ENCODE measurements at regions not wholly inside any gene's neighbourhood (a gene's known extent, or its start where the extent isn't known, plus 50 kb on each side); places are given as distances from the start of the nearest gene placed in this dataset.

DNA sequence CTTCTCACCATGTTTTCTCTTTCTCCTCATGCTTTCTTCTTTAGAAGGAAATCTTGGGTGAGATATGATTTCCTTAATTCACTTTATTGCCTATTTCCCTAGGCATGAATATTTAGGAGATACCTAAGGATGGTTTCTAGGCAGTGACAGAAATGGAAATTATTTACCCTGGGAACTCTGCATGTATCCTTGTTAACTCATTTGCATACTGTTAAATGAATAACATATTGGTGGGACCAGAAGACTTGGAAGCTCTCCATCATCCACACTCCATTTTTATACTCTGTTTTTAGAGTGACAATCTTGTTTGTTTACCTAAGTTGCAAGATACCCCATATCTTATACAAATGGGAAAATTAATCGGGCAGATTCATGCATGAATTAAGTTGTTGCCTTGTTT lies 285.7 kb downstream of the RNF144B start:
- no peak overlapping the region for H3K4me3 Mint-ChIP-seq
- ATAC-seq (no peak), DNase-seq (no peak)
- H3K4me1 Mint-ChIP-seq (ENCODE audit: low read depth), result no peaks in the 10 kb centered on the region
- H3K27me3 Mint-ChIP-seq (ENCODE audit: low read depth), result no peaks in the 10 kb centered on the region
- no peaks in the 10 kb centered on the region for H3K36me3 Mint-ChIP-seq (ENCODE audit: insufficient read depth)
- H3K9me3 Mint-ChIP-seq, result no peaks in the 10 kb centered on the region

DNA sequence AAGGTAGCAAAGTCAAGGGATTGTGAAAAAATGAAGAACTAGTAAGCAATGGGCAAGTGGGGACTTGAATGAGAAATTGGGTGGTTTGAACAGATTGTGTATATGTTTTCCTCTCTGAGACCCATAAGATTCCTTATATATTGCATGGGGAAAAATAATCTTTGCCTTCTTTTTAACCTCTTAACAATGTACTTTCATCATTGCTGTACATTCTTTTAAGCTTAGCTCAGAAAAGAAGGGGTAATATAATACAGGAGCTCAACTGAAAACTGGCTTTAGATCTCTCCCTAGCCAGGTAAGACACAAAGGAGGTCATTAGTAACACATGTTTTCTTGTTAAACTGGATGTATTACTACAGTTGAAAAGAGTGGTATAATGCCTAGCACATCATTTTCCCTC lies 287.2 kb downstream of the RNF144B start:
- no peak overlapping the region for H3K4me3 Mint-ChIP-seq
- H3K27me3 Mint-ChIP-seq (ENCODE audit: low read depth), result no peaks in the 10 kb centered on the region
- H3K9me3 Mint-ChIP-seq, result no peaks in the 10 kb centered on the region
- ATAC-seq (no peak), DNase-seq (no peak)
- no peaks in the 10 kb centered on the region for H3K36me3 Mint-ChIP-seq (ENCODE audit: insufficient read depth)
- H3K4me1 Mint-ChIP-seq (ENCODE audit: low read depth), result no peaks in the 10 kb centered on the region

DNA sequence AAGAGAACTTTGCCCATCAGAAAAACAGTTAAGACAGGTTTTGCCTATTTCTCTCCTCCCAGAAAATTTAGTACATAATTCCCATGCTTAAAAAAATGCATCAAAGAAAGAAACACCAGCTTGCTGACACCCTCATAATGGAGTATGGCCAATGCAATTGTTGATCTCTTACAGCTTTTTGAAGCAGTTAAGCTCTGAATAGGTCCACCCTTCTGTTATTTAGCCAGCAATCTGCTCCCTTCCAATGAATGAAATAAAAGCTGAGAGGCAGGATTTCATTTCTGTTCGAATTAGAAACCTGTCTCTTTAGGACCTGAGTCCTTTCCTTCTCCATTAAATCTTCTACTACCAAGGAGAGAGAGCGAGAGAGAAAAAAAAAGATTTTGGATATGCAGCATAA lies 288.7 kb downstream of the RNF144B start:
- Mint-ChIP-seq H3K27me3 (ENCODE audit: low read depth) (no peaks in the 10 kb centered on the region), H3K36me3 (ENCODE audit: insufficient read depth) (no peaks in the 10 kb centered on the region), H3K4me1 (ENCODE audit: low read depth) (no peaks in the 10 kb centered on the region), H3K9me3 (no peaks in the 10 kb centered on the region), H3K4me3 (no peak overlapping the region)
- ATAC-seq (no peak), DNase-seq (no peak)

DNA sequence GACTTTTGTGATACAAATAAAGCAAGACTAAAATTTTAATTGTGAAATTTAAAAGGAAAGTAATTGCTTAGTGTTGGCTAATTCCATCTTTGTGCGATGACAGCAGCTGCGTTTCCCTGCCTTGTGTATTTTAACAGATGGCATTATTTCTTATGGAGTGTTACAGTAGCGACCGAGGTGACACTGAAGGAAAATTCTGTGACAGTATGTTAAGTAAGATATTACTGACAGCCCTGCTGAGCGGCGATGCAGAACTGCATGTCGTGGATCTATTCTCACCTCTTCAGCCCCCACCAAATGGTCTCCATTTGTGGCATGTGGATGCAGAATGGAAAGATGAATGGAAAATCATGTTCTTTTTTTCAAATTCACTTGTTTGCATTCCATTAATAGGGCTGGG lies 289.4 kb downstream of the RNF144B start:
- H3K4me1 Mint-ChIP-seq (ENCODE audit: low read depth), result no peaks in the 10 kb centered on the region
- no peak for ATAC-seq
- DNase-seq, result no peak
- no peaks in the 10 kb centered on the region for H3K9me3 Mint-ChIP-seq
- no peaks in the 10 kb centered on the region for H3K36me3 Mint-ChIP-seq (ENCODE audit: insufficient read depth)
- no peaks in the 10 kb centered on the region for H3K27me3 Mint-ChIP-seq (ENCODE audit: low read depth)
- H3K4me3 Mint-ChIP-seq, result no peak overlapping the region

DNA sequence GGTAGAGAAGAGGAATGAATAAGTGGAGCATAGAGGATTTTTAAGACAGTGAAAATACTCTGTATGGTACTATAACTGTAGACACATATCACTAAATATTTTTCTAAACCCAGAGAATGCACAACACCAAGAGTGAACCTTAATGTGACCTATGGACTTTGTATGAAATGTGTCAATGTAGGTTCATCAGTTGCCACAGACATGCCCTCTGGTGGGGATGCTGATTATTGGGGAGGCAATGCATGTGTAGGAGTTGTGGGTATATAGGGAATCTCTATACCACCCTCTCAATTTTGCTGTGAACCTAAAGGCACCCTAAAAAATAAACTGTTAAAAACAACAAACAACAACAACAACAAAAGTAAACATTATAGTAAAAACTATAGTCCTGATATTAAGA lies 293.7 kb downstream of the RNF144B start:
- DNase-seq (no peak), ATAC-seq (no peak)
- H3K36me3 Mint-ChIP-seq (ENCODE audit: insufficient read depth), result no peaks in the 10 kb centered on the region
- H3K27me3 Mint-ChIP-seq (ENCODE audit: low read depth), result no peaks in the 10 kb centered on the region
- H3K9me3 Mint-ChIP-seq, result no peaks in the 10 kb centered on the region
- no peaks in the 10 kb centered on the region for H3K4me1 Mint-ChIP-seq (ENCODE audit: low read depth)
- H3K4me3 Mint-ChIP-seq, result no peak overlapping the region

DNA sequence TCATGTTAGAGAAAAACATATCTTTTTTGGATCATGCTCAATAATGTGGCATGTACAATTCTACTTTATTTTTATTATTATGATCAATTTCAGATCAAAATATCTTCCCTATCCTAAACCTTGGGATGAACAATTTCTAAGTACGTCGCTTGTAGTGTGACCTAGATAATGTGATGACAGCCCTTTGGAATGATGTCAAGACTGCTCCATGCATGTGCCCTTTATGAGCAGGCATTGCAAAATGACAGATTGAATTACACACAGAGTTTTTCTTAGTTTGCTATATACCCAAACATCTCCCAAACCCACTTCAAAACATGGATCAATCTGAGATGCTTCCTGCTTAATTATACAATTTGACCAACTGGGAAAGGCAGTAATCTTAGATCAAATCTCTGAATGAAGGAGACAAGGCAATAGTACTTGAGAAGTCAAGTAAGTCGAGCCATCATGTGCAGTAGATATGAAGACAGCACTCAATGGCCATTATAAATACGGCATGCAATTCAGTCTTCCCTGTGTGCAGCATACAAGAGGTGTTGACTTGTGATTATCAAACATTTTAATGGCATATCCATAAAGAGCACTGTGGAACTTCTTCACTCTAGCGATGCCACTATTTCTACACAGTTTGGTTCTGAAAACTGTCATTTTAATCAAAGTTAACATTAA lies 294.8 kb downstream of the RNF144B start:
- Mint-ChIP-seq H3K4me3 (no peak overlapping the region), H3K9me3 (no peaks in the 10 kb centered on the region), H3K27me3 (ENCODE audit: low read depth) (no peaks in the 10 kb centered on the region), H3K36me3 (ENCODE audit: insufficient read depth) (no peaks in the 10 kb centered on the region), H3K4me1 (ENCODE audit: low read depth) (no peaks in the 10 kb centered on the region)
- no peak for ATAC-seq
- DNase-seq, result no peak

DNA sequence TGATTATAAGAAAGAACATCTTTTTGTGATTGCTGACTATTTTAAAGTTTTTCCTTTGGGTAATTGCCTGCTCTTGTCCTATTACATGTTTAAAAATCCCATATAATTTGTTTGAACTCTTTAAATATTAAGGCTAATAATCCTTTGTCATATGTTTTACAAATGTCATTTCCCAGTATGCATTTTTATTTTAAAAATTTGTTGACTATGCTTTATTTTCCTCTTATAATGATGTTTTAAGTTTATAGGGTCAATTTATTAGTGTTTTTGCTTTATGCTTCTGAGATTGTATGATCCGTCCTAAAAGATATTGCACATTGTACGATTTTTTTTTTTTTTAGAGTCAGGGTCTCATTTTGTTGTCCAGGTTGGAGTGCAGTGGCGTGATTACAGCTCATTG lies 297.2 kb downstream of the RNF144B start:
- no peaks in the 10 kb centered on the region for H3K36me3 Mint-ChIP-seq (ENCODE audit: insufficient read depth)
- no peak overlapping the region for H3K4me3 Mint-ChIP-seq
- DNase-seq, result no peak
- no peaks in the 10 kb centered on the region for H3K9me3 Mint-ChIP-seq
- H3K27me3 Mint-ChIP-seq (ENCODE audit: low read depth), result no peaks in the 10 kb centered on the region
- no peaks in the 10 kb centered on the region for H3K4me1 Mint-ChIP-seq (ENCODE audit: low read depth)
- ATAC-seq, result no peak

DNA sequence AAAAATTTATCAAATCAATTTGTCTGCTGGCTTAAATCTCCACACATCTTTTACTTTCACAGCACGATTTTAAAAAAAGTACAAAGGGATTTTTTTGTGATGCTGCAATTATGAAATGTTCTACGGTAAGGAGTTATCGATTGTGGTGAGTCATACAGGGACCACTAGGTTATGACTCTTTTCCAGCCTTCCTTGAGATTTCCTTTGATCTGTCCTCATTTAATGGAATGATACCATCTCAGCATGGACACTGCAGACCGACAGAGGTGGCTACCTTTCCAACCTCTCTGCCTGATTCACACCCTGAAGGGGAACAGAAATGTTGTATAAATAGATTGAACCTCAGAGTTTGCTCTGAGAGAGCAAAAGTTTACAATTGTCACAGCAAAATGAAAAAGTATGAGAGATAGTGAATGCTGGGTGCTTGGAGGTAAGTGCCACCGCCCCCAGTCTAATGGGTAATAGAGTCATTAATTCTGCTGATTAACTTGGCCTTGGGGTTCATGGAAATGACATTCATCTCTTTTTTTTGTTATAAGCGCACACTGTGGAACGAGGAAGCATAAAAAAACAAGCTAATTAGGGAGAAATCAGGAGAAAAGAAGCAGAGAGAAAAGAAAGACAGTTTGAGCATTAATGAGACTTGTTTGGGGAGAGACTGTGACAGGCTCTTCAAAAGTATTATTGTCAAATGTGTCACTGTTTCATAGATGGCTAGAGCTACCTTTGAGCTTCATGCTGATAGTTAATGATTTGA lies 306.0 kb downstream of the RNF144B start:
- H3K4me3 Mint-ChIP-seq, result no peak overlapping the region
- no peaks in the 10 kb centered on the region for H3K27me3 Mint-ChIP-seq (ENCODE audit: low read depth)
- DNase-seq (no peak), ATAC-seq (no peak)
- no peaks in the 10 kb centered on the region for H3K4me1 Mint-ChIP-seq (ENCODE audit: low read depth)
- no peaks in the 10 kb centered on the region for H3K9me3 Mint-ChIP-seq
- H3K36me3 Mint-ChIP-seq (ENCODE audit: insufficient read depth), result no peaks in the 10 kb centered on the region

DNA sequence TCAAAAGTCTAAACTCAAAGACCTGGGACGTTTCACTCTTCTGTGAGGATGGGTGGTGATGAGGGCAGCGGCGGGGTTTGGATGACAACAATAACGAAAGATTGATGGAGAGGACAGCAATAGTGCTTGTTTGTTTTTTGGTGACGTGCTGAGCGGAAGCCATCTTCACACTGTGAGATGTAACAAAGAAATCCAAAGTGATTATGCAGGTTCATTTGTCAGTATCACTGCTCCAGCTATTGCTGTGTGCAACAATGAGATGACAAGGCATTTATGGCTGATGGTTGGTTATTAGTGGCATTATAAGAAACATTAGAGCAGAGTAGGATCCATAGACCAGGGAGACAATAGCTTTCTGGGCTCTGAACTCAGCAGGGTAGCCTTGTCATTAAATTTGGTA lies 306.7 kb downstream of the RNF144B start:
- ATAC-seq, result no peak

DNA sequence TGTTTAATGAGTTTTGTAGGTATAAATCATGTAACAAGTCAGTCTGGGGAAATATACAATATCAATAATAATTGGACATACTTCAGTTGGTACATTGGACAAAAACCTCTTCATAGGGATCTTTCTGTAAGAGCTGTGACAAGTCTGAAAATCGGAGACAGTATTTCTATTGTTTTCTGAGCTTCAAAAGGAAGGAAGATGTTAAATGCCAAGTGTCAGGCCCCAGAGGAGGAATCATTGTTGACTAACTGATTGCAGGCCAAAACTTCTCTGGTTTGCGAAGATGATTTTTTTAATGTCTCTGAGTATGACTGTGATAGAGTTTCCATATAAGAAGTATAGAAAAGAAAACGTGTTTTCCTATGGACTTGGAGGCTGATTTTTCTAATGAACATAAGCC lies 316.4 kb downstream of the RNF144B start:
- DNase-seq (no peak), ATAC-seq (no peak)
- Mint-ChIP-seq H3K4me3 (no peak overlapping the region), H3K36me3 (ENCODE audit: insufficient read depth) (no peaks in the 10 kb centered on the region), H3K4me1 (ENCODE audit: low read depth) (no peaks in the 10 kb centered on the region), H3K27me3 (ENCODE audit: low read depth) (no peaks in the 10 kb centered on the region), H3K9me3 (peaks cover 8% of the 10 kb centered on the region)

More for the DNA sequence above, 306.7 kb downstream of the RNF144B start:
- Mint-ChIP-seq H3K36me3 (ENCODE audit: insufficient read depth) (no peaks in the 10 kb centered on the region), H3K4me3 (no peak overlapping the region), H3K27me3 (ENCODE audit: low read depth) (no peaks in the 10 kb centered on the region), H3K9me3 (no peaks in the 10 kb centered on the region), H3K4me1 (ENCODE audit: low read depth) (no peaks in the 10 kb centered on the region)
- no peak for DNase-seq

DNA sequence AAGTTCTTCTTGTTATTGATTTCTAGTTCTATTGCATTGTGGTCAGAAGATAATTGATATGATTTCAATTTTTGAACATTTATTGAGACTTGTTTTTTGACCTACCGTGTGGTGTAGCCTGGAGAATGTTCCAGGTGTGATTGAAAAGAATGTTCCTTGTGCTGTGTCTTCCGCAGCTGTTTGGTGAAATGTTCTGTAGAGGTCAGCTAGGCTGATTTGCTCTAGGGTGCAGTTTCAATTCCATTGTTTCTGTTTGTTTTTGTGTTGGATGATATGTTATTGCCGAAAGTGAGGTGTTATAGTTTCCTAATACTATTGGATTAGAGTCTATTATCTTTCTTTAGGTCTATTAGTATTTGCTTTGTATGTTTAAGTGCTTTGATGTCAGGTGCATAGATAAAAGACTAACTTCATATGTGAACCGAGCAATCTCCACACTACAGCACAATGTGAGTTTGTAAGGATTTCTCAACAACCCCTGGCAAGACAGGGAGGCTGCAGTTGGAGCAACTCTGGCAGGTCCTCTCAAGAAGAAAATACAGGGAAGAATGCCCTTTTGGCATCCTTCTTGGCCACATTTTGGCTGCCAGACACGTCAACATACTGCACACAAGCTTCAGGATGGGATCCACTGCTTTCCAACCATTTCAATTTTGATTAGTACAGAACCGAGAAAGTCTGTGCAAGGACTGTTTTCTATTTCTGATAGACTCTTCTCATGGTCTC lies 320.7 kb downstream of the RNF144B start:
- DNase-seq, result no peak
- no peak for ATAC-seq
- Mint-ChIP-seq H3K36me3 (ENCODE audit: insufficient read depth) (no peaks in the 10 kb centered on the region), H3K9me3 (peaks cover 8% of the 10 kb centered on the region), H3K27me3 (ENCODE audit: low read depth) (no peaks in the 10 kb centered on the region), H3K4me3 (no peak overlapping the region), H3K4me1 (ENCODE audit: low read depth) (no peaks in the 10 kb centered on the region)

DNA sequence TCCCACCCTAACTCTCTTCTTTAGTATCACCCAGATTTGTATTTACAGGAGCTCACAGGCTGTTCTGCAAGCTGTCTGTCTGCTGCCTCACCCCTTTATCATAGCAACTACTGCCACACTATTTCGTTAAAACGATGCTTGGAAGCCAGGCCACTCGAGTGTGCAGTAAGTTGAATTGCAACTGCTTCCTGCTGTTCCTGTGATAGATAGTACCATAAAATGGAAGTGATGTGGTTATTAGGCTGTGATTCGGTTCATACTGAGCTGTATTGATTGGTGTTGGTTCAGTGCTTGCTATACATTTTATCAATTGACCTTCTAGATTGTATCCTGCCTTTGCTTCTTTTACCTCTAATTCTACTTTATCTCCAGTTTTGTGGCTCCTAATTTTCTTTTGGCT lies 325.4 kb downstream of the RNF144B start:
- Mint-ChIP-seq H3K4me1 (ENCODE audit: low read depth) (no peaks in the 10 kb centered on the region), H3K36me3 (ENCODE audit: insufficient read depth) (no peaks in the 10 kb centered on the region)

DNA sequence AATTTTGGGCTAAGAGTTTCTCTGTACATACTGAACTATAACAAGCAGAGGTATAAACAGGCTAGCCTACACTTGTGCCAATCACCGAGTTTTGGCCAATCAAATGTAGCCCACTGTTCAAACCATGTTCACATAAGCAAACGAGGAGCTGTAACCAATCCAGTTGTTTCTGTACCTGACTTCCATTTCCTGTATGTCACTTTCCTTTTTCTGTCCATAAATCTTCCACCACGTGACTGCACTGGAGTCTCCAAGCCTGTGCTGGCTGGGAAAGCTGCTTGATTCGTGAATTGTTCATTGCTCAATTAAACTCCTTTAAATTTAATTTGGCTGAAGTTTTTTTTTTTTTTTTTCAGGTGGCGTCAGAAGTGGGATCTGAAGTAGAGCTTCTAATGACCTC lies 332.9 kb downstream of the RNF144B start:
- ATAC-seq (no peak), DNase-seq (no peak)
- H3K9me3 Mint-ChIP-seq, result peaks cover 3% of the 10 kb centered on the region
- no peaks in the 10 kb centered on the region for H3K36me3 Mint-ChIP-seq (ENCODE audit: insufficient read depth)
- no peaks in the 10 kb centered on the region for H3K27me3 Mint-ChIP-seq (ENCODE audit: low read depth)
- H3K4me3 Mint-ChIP-seq, result no peak overlapping the region
- no peaks in the 10 kb centered on the region for H3K4me1 Mint-ChIP-seq (ENCODE audit: low read depth)

More for the DNA sequence above, 325.4 kb downstream of the RNF144B start:
- ATAC-seq (no peak), DNase-seq (no peak)
- H3K4me3 Mint-ChIP-seq, result no peak overlapping the region
- H3K9me3 Mint-ChIP-seq, result peaks cover 3% of the 10 kb centered on the region
- no peaks in the 10 kb centered on the region for H3K27me3 Mint-ChIP-seq (ENCODE audit: low read depth)

DNA sequence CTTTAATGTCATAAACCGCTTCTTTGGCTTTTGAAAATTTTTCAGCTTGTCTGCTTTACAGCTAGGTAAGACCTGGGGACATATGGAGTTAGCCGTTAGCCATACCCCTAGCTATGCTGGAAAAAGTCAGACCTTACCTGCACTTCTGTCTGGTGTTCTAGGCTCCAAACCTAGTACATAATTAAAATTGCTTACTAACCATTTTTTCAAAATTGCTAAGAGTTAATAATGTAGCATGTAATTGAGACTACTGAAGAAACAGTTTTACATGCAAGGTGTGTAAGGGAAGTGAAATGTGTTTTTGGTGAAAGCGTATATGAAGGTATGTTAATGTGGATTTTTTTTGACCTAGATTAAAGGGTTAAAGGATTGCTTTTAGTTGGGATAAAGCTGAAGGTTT lies 336.9 kb downstream of the RNF144B start:
- H3K36me3 Mint-ChIP-seq (ENCODE audit: insufficient read depth), result no peaks in the 10 kb centered on the region
- H3K4me1 Mint-ChIP-seq (ENCODE audit: low read depth), result no peaks in the 10 kb centered on the region
- H3K27me3 Mint-ChIP-seq (ENCODE audit: low read depth), result no peaks in the 10 kb centered on the region
- ATAC-seq (no peak), DNase-seq (no peak)
- no peak overlapping the region for H3K4me3 Mint-ChIP-seq
- no peaks in the 10 kb centered on the region for H3K9me3 Mint-ChIP-seq

DNA sequence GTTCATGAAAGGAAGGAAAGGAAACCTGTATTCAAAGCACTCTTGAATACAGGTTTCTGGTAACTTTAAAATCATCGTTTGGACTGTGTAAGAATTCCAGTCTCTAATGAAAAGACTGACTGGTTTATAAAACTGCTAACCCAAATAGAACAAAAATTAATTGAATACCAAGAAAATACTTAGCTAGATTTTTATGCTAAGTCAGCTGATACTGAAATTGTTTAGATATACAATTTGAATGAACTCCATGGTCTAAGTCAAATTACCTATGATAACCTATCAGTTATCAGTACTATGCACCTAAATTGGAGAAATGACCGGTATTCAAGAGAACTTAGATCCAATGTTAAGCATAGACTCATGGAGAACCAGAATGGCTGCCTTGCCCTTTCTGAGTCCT lies 338.3 kb downstream of the RNF144B start:
- no peak for DNase-seq
- no peaks in the 10 kb centered on the region for H3K4me1 Mint-ChIP-seq (ENCODE audit: low read depth)
- no peak for ATAC-seq
- H3K4me3 Mint-ChIP-seq, result no peak overlapping the region
- no peaks in the 10 kb centered on the region for H3K9me3 Mint-ChIP-seq
- no peaks in the 10 kb centered on the region for H3K36me3 Mint-ChIP-seq (ENCODE audit: insufficient read depth)
- H3K27me3 Mint-ChIP-seq (ENCODE audit: low read depth), result no peaks in the 10 kb centered on the region
